GM12873 (cell line): ENCODE measurements at regions not wholly inside any gene's neighbourhood (a gene's known extent, or its start where the extent isn't known, plus 50 kb on each side); places are given as distances from the start of the nearest gene placed in this dataset.

Experiments
- TF ChIP-seq, protein P1 (sequence below): IDR thresholded peaks from 2 replicates; pipeline ENCODE4 v1.5.1; 2012; ENCODE audit warnings: low read depth, mild to moderate bottlenecking, moderate library complexity, low read length, control low read depth; ENCODE audit not compliant: insufficient read depth; ENCODE audit errors: missing control alignments

DNA sequence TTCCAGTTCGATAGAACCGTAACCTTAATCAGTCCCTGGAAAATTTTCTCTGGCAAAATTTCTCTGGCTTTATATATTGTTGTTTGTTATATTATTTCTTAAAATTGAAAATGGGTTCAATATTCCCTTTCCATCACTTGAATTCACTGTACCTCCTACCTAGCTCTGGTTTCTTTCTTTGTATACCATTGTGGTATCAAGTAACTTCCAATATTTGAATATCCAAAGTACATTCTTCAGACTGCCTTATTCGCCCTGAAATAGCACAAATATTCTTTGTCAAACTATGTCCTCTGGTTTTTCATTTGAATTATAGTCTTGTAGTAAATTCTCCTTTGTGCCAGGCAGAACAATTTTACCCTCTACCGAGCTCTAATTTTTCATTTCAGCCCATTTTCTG lies 541.6 kb downstream of the REEP3 start:
- TF ChIP-seq, protein P1, sequence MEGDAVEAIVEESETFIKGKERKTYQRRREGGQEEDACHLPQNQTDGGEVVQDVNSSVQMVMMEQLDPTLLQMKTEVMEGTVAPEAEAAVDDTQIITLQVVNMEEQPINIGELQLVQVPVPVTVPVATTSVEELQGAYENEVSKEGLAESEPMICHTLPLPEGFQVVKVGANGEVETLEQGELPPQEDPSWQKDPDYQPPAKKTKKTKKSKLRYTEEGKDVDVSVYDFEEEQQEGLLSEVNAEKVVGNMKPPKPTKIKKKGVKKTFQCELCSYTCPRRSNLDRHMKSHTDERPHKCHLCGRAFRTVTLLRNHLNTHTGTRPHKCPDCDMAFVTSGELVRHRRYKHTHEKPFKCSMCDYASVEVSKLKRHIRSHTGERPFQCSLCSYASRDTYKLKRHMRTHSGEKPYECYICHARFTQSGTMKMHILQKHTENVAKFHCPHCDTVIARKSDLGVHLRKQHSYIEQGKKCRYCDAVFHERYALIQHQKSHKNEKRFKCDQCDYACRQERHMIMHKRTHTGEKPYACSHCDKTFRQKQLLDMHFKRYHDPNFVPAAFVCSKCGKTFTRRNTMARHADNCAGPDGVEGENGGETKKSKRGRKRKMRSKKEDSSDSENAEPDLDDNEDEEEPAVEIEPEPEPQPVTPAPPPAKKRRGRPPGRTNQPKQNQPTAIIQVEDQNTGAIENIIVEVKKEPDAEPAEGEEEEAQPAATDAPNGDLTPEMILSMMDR: no peak

DNA sequence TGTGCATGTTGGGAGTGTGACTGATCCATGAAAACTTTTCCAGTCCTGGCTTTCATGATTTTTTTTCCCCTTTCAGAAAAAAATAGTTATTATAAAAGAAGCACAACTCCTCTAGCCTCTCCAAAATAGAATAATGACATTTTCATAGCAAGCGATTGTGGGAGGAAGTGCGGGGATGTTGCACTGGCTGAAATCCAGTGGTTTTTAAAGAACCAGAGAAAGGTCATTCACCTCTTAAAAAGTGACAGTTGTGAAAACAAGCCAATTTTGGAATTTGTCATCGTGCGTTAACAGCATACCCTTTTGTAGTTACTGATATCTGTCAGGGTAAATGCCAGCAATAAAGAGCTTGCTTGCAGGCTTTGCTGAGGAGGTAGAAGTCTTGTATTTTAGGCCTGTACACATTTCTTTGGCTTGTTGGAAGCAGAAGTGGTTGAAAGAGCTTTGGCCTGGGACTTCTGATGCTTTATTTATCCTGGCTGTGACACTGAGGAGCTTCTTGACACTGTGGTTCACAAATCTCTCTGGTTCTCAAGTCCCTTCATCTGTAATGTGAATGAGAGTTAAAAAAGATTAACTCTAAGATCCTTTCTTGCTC lies 545.9 kb downstream of the REEP3 start:
- TF ChIP-seq, protein P1: no peak

DNA sequence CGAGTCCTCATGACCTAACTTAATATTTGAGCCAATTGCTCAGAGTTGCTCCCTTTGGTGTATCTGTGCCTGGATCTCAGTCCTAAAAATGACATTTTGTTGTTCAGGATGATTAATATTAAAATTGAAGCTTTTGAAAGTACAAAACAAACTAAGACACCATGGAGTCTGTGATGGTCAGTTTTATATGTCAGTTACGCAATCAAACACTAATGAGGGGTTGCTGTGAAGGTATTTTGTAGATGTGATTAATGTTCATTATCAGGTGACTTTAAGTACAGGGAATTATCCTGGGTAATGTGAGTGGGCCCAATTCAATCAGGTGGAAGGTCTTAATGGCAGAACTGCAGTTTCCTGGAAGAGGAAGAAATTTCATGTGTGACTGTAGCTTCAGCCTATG lies 546.7 kb downstream of the REEP3 start:
- TF ChIP-seq, protein P1: no peak

DNA sequence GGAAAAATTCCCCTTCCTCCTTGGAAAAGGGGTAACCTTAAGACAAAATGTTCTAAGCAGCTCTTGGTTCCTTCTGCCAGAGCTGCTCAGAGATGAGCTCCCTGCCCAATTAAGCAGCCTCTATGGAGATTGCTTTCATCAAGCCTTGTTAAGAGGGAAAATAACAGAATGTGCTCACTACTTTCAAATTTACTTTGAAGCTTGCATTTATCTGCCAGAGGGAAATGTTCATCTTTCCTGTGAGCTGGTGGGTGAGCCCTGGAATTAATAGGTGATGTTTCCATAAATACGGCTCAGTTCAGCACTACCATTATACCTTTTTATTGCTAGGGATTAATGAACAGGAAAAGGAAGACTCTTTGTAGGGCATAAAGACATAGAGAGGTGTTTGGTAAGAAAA lies 549.0 kb downstream of the REEP3 start:
- TF ChIP-seq, protein P1: no peak

DNA sequence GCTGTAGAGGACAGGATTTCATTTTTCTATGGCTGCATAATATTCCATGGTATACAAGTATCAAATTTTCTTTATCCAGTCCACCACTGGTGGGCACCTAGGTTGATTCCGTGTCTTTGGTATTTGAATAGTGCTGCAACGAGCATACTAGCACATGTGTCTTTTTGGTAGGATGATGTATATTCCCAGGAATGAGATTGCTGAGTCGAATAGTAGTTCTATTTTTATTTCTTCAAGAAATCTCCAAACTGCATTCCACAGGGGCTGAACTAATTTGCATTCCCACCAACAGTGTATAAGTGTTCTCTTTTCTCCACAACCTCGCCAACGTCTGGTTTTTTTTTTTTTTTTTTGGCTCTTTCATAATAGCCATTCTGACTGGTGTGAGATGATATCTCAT lies 550.0 kb downstream of the REEP3 start:
- TF ChIP-seq, protein P1: no peak

DNA sequence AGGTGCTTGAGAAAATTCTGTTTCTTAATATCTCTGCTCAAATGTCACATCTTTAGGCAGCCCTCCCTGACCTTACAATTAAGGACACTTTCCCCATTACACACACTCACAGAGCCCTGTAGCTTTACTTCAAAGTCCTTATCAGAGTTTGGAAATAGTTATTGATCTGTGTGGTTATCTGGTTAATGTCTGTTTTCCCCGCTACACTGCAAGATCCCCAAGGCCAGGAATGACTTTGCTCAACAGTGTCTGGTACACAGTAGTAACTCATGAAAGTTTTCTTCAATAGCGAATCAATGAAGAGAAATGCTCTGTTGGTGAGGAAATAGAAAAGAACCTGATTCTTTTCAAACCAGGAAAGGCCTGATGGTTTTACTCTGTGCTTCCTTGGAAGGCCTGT lies 554.4 kb downstream of the REEP3 start:
- TF ChIP-seq, protein P1: no peak

DNA sequence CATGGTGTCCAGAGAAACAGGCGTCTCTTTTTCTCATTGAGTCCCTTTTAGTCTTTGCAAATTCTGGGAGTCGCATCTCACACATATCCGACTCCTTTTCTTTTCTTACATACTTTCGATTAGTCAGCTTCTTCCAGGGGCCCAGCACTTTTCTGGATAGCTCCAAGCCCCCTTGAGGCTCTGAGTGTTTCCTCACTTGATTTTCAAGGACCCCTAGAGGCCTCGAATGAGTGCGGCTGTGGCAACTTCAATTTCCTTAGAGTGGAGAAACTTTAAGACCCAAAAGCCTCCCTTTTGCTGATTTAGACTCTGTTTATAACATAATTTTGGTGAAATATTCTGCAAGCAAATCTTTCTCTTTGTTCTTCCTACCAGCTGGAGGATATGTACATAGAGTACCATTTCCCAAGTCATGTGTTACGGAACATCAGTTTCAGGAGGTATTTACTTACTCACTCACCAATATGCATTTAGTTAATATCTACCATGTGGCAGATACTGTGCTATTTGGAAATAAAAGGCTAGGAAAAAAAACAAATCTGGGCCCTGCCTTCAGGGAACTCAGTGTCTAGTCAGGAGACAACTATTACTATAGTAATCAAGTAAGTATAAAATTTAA lies 555.2 kb downstream of the REEP3 start:
- TF ChIP-seq, protein P1: no peak
